BE2C (cell line): ENCODE measurements at regions not wholly inside any gene's neighbourhood (a gene's known extent, or its start where the extent isn't known, plus 50 kb on each side); places are given as distances from the start of the nearest gene placed in this dataset.

Experiments
- DNase-seq: peaks from one replicate; pipeline ENCODE4 v3.0.0-alpha.2; 2020
- H3K27me3 ChIP-seq: fragments of 250-450 bp; sonication (Bioruptor Pico); 2 replicates; pipeline ENCODE4 v1.5.1; 2020; ENCODE audit warnings: mild to moderate bottlenecking
- H3K36me3 ChIP-seq: fragments of 250-450 bp; sonication (Bioruptor Pico); 2 replicates; pipeline ENCODE4 v1.5.1; 2020; ENCODE audit warnings: mild to moderate bottlenecking
- H3K4me1 ChIP-seq: fragments of 250-450 bp; sonication (Bioruptor Pico); 2 replicates; pipeline ENCODE4 v1.5.1; 2020
- H3K4me3 ChIP-seq: 2 replicates; pipeline ENCODE4 v1.5.1; 2011; ENCODE audit warnings: low read depth, low read length
- H3K9me3 ChIP-seq: fragments of 250-450 bp; sonication (Bioruptor Pico); 2 replicates; pipeline ENCODE4 v1.5.1; 2020
- TF ChIP-seq, protein P1 (sequence below): IDR thresholded peaks from 2 replicates; pipeline ENCODE4 v1.5.1; 2012; ENCODE audit warnings: mild to moderate bottlenecking, low read depth, low read length

GRCh38 chr2:150586858-150587257 lies 99.4 kb upstream of the RND3 start:
- Histone ChIP-seq H3K27me3 (no peaks in the 10 kb centered on the region), H3K9me3 (no peaks in the 10 kb centered on the region), H3K36me3 (no peaks in the 10 kb centered on the region), H3K4me3 (no peak overlapping the region), H3K4me1 (no peaks in the 10 kb centered on the region)
- no peak for DNase-seq
- TF ChIP-seq, protein P1, sequence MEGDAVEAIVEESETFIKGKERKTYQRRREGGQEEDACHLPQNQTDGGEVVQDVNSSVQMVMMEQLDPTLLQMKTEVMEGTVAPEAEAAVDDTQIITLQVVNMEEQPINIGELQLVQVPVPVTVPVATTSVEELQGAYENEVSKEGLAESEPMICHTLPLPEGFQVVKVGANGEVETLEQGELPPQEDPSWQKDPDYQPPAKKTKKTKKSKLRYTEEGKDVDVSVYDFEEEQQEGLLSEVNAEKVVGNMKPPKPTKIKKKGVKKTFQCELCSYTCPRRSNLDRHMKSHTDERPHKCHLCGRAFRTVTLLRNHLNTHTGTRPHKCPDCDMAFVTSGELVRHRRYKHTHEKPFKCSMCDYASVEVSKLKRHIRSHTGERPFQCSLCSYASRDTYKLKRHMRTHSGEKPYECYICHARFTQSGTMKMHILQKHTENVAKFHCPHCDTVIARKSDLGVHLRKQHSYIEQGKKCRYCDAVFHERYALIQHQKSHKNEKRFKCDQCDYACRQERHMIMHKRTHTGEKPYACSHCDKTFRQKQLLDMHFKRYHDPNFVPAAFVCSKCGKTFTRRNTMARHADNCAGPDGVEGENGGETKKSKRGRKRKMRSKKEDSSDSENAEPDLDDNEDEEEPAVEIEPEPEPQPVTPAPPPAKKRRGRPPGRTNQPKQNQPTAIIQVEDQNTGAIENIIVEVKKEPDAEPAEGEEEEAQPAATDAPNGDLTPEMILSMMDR: no peak

DNA sequence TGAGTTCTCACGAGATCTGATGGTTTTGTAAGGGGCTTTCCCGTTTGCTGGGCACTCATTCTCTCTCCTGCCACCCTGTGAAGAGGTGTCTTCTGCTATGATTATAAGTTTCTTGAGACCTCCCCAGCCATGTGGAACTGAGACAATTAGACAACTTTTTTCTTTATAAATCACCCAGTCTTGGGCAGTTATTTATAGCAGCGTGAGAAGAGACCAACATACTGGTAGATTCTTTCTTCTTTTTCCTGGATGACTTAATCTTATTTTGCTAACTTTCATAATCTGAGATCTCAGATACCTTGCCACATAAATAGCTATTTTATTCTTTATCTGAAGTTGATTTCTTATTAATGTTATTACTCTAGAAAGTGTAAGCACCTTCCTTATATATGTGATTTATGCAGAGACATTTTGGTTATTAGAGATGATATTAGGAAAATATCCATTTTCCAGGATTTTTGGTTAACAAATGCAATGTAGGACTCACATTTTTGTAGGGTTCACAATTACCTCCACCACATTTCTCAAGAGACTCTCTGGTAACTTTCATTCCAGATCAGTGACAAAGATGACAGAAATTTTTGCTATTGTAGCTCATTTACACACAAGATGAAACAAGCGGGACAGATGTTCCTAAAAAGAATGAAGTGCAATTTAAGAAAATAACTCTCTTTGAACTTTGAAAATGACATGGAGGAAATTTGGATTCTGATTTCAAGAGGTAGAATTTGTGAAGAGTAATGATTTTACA lies 97.9 kb upstream of the RND3 start:
- Histone ChIP-seq H3K9me3 (no peaks in the 10 kb centered on the region), H3K4me3 (no peak overlapping the region), H3K27me3 (no peaks in the 10 kb centered on the region), H3K4me1 (no peaks in the 10 kb centered on the region), H3K36me3 (no peaks in the 10 kb centered on the region)
- DNase-seq: no peak
- TF ChIP-seq, protein P1: no peak

- H3K36me3 ChIP-seq: no peaks in the 10 kb centered on the region
- TF ChIP-seq, protein P1: no peak
- no peak overlapping the region for H3K4me3 ChIP-seq
- no peaks in the 10 kb centered on the region for H3K4me1 ChIP-seq
- no peak for DNase-seq
- H3K9me3 ChIP-seq: no peaks in the 10 kb centered on the region
- no peaks in the 10 kb centered on the region for H3K27me3 ChIP-seq
These were observed 96.6 kb upstream of the RND3 start for GRCh38 chr2:150584081-150584480.

DNA sequence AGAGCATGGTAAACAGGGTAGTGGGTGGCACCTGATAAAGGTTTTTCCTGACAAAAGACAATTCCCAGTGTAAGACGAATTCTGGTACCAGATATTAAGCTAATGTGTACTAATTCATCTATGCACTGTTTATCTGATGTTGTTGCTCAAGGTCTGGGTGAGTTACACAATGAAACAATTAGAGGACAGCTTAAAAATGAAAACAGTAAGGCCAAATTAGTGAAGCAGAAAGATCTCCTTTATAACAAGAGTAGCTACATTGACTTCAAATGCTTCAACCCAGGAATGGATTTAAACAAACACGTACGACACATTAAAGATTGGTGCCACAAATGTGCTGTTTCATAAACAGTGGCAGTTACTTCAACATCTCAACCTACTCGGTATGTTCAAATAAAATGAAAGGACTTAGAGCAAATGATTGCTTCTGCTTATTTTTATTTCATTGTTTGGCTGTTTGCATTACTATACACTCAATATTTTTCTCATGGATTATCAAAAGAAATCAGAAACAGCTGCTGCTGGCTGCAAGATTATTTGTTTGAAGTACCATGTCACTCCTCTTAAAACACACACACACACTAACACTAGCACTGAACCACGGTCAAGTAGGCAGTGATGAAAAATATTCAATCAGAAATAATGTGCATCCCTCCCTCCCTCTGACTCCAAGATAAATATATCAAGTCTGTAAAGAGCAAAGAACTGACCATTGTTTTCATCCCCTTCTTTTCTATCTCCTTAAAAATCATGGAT lies 94.4 kb upstream of the RND3 start:
- TF ChIP-seq, protein P1: no peak
- H3K9me3 ChIP-seq: no peaks in the 10 kb centered on the region

GRCh38 chr2:150578481-150578880 lies 91.0 kb upstream of the RND3 start:
- Histone ChIP-seq H3K27me3 (no peaks in the 10 kb centered on the region), H3K36me3 (no peaks in the 10 kb centered on the region), H3K9me3 (no peaks in the 10 kb centered on the region), H3K4me1 (no peaks in the 10 kb centered on the region), H3K4me3 (no peak overlapping the region)
- no peak for DNase-seq
- TF ChIP-seq, protein P1: no peak

More for the DNA sequence above, 94.4 kb upstream of the RND3 start:
- Histone ChIP-seq H3K4me1 (no peaks in the 10 kb centered on the region), H3K4me3 (no peak overlapping the region), H3K27me3 (no peaks in the 10 kb centered on the region), H3K36me3 (no peaks in the 10 kb centered on the region)
- no peak for DNase-seq

DNA sequence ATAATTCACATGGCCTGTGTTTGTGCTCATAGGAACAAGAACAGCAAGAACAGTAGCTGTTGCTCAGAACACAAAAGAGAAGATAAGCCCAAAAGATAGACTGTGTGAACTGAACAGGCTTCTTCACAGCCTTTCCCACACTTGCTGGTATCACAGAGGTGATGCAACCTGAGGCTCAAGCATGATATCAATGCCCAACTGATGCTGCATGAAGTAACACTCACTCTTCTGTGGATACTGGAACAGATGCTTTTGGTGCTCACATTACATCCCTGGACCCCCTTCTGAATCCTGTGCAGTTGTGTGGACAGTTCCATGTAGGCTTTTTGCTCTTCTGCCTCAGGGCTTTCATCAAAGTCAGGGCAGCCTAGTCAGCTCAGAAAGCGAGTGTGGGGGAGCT lies 88.4 kb upstream of the RND3 start:
- Histone ChIP-seq H3K27me3 (no peaks in the 10 kb centered on the region), H3K4me1 (no peaks in the 10 kb centered on the region), H3K9me3 (no peaks in the 10 kb centered on the region), H3K4me3 (no peak overlapping the region), H3K36me3 (no peaks in the 10 kb centered on the region)
- DNase-seq: no peak
- TF ChIP-seq, protein P1: no peak
